ENCODE measurements at regions not wholly inside any gene's neighbourhood (a gene's known extent, or its start where the extent isn't known, plus 50 kb on each side); places are given as distances from the start of the nearest gene placed in this dataset.
"Not testable (repeated sequence)": the region's sequence is repeated elsewhere in the genome, so short reads cannot be mapped to it uniquely, and the experiment has no call there.

GRCh38 chrX:97860226-97860625, 976.5 kb downstream of the RPA4 start:
- DNase-seq, result no peak

- no peak for DNase-seq
Measured at GRCh38 chrX:97863261-97863660, 979.6 kb downstream of the RPA4 start.

GRCh38 chrX:97867266-97867665, 983.6 kb downstream of the RPA4 start:
- no peak for DNase-seq

GRCh38 chrX:97876697-97877407, 993.1 kb downstream of the RPA4 start:
- DNase-seq, result no peak

GRCh38 chrX:97882306-97882705, 998.6 kb downstream of the RPA4 start:
- no peak for DNase-seq

GRCh38 chrX:97895751-97896150, 1012.0 kb downstream of the RPA4 start:
- DNase-seq, result no peak

- no peak for DNase-seq
Measured at GRCh38 chrX:97897998-97898397, 1014.3 kb downstream of the RPA4 start.

GRCh38 chrX:97898798-97899197, 1015.1 kb downstream of the RPA4 start:
- no peak for DNase-seq

- no peak for DNase-seq
Measured at GRCh38 chrX:97907791-97908190, 1024.1 kb downstream of the RPA4 start.

- DNase-seq, result no peak
Measured at GRCh38 chrX:97909245-97909644, 1025.5 kb downstream of the RPA4 start.

GRCh38 chrX:97915390-97915789, 1031.7 kb downstream of the RPA4 start:
- DNase-seq, result not testable (repeated sequence)

GRCh38 chrX:97921223-97921622, 1037.5 kb downstream of the RPA4 start:
- not testable (repeated sequence) for DNase-seq

- no peak for DNase-seq
Measured at GRCh38 chrX:97931586-97931985, 1047.9 kb downstream of the RPA4 start.

- DNase-seq, result no peak
Measured at GRCh38 chrX:97936296-97936695, 1052.6 kb downstream of the RPA4 start.

GRCh38 chrX:97938706-97939105, 1055.0 kb downstream of the RPA4 start:
- no peak for DNase-seq

GRCh38 chrX:97968376-97969163, 1084.9 kb downstream of the RPA4 start:
- DNase-seq, result no peak

- no peak for DNase-seq
Measured at GRCh38 chrX:97984641-97985040, 1100.9 kb downstream of the RPA4 start.

- no peak for DNase-seq
Measured at GRCh38 chrX:97985096-97985495, 1101.4 kb downstream of the RPA4 start.

GRCh38 chrX:97987979-97988378, 1104.3 kb downstream of the RPA4 start:
- DNase-seq, result no peak

GRCh38 chrX:97995834-97996233, 1112.1 kb downstream of the RPA4 start:
- DNase-seq, result no peak

- no peak for DNase-seq
Measured at GRCh38 chrX:98028691-98029090, 1145.0 kb downstream of the RPA4 start.

- no peak for DNase-seq
Measured at GRCh38 chrX:98029861-98030260, 1146.2 kb downstream of the RPA4 start.

- DNase-seq, result no peak
Measured at GRCh38 chrX:98057176-98057575, 1173.5 kb downstream of the RPA4 start.

GRCh38 chrX:98065151-98065550, 1181.4 kb downstream of the RPA4 start:
- no peak for DNase-seq

GRCh38 chrX:98067611-98068010, 1183.9 kb downstream of the RPA4 start:
- no peak for DNase-seq

Measured in stimulated activated CD4-positive, alpha-beta T cell treated with anti-CD3 and anti-CD28 coated beads, Interleukin-4, amount 100 ng/mL, for 24 hours (primary cell).